ENCODE measurements at regions not wholly inside any gene's neighbourhood (a gene's known extent, or its start where the extent isn't known, plus 50 kb on each side); places are given as distances from the start of the nearest gene placed in this dataset.

GRCh38 chr11:19520681-19521080 is 192.0 kb upstream of the NAV2 start:
- DNase-seq, result no peak

DNA sequence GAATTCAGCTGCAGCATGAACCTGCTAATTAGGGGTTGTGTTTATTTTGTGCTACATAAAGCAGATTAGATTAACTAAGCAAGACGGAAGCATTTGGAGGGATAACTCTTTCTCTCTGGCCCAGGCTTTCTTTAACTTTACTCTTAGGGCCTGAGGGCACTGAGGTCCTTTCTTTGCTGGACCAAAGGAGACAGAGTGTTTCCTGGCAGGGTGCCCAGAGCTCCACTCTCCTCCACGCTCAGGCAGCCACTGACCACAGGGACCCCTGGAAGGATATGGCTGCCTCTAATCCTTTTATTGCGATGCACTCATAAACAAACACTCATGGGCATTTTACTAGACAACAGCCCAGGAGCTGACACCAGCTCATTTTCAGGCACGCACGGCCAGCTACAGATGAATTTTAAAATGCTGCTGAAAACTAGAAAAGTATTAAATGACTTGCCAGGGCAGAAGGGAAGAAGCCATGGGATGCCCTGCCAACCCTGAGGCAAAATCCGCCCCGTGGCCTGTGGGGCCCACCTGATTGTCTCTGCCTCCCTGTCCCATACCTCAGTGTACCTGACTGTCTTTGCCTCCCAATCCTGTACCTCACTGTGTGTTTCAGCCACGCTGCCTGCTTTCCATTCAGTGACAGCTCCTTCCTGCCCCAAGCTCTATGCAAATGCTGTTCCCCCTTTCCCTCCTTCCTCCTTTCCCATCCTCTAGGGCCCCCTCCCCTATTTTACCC is 192.6 kb upstream of the NAV2 start:
- peak in 18 of 56 donors; percentile 7 to 57 (median 22) for DNase-seq

DNA sequence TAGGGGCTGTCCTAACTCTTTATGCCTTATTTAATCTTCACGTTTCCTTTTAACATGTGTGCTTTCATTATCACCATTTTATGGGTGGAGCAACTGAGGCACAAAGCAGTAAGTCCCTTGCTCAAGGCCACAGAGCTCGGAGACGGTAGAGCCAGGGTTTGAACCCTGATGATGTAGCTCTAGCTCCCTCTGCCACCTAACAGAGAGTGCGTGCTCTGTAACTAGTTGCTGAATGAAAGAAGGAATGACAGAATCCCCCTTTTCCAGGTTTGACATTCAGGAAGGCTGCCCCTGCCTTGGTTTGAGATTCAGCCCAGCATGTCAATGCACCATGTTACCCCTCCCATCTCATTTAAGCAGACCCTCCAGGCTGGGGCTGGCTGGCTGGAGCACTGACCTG is 193.3 kb upstream of the NAV2 start:
- peak in 1 of 56 donors; percentile 11 for DNase-seq

DNA sequence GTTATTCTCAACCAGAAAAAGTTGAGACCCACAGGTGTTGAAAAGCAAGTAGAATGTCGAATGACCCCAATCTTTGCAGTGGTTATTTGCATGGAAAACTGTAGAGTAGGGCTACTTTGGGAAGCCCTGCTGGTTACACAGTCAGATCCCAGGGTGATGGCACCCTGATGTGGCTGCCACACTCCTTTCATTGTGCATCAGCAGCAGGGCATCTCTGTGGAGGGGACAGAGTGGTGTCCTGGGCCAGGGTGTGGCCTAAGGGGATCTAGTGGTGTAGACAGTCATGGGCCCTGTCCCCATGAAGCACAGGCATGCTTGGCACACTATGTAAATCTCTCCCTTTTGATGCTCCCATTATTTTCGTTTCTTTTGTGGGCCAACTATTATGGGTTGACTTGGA is 199.4 kb upstream of the NAV2 start:
- no peak for DNase-seq

DNA sequence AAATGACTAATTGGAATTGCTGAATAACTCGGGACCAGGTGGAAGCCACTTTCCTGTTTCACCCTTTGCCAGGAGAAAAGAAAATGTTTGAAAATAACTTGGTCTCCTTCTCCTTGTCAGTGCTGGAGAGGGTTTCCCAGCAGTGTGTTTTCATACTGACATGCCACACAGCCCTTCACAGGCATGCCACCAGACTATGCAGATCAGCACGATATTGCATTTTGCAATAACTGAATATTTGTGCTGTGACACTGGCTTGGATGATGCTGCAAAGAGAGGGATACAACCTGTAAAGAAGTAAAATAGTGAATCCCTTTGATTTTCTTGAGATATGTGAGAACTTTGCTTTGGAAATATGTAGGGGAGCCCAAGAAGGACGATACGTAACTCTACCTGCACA is 200.0 kb upstream of the NAV2 start:
- no peak for DNase-seq

DNA sequence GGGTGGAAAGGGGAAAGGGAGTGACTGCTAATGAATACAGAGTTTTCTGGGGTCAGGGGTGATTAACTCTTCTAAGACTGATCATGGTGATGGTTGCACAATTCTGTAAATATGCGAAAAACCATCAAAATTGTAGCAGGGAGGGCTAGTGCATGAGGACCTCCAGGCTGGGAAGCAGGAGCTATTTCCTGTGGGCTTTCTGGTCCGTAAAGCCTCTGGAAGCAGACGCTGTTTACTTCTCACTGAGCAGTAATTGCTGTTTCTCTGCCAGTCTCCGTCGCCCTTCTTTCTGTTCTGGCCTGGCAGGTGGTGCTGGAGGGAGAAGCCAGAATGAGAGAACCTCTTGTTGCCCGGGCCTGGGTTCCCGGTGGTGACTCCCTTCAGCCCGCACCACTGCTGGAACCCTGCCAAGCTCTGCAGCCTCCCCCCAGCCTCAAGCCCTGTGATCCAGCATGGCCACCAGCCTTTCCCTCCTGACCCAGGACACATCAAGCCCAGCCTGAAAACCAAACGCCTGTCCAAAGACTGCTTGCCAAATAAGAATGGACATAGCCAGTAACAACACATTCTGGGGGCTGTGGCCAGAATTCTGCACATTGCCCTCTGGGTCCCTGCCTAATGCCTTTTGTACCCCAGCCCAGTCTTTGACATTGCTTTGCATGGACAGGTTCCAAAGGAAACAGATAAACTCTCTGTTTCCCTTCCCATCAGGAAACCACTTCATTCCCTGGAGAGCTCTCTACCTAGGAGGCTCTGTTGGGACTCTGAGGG is 201.0 kb upstream of the NAV2 start:
- peak in 53 of 56 donors; percentile 16 to 84 (median 59) for DNase-seq

- DNase-seq, result no peak
Observed at GRCh38 chr11:19511066-19511412, 201.6 kb upstream of the NAV2 start.

- DNase-seq, result no peak
Observed at GRCh38 chr11:19510468-19510867, 202.2 kb upstream of the NAV2 start.

DNA sequence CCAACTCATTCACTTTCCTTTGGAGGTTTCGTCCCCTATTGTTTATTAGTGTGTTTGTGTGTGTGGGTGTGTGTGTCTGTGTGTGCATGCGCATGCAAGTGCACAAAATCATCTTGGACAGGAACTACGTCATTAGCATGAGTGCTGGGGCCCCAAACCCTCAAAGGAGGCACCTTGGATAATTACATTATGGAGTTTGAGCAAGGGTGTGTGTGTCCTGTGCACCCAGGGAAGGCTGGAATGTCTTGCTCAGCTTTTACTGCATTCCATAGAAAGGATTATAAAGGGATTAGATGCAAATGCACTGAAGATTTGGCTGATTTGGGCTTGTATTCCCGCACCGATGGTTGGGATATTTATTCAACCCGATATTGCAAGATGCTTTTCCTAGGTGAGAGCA is 203.4 kb upstream of the NAV2 start:
- no peak for DNase-seq

GRCh38 chr11:19508165-19508564 is 204.5 kb upstream of the NAV2 start:
- no peak for DNase-seq

DNA sequence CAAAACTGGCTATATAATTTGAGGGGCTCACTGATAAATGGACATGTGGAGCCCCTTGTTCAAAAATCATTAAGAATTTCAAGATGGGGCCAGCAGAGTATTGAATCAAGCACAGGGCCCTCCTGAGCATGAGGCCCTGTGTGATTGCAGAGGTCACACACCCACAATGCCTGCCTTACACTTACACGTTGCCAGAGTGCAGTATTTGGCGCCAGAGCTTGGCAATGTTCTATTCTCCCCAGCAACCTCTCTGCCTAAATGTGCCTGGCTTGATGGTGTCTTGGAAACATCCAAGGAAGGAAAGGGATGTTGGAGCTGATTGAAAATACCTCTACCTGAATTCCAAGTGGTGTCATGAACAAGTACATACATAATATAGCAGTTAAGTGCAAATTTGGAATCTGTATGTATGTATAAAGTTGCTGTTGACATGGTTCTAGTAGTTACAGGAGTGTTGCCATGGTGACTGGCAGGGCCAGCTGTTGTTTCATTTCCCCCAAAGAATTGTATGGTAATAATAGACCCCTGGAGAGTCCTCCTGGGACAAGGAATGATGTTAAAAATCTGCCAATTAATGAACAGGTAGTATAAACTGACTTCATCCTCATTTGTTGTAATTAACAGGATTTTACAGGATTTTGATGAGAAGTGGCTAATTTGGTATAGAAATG is 205.7 kb upstream of the NAV2 start:
- no peak for DNase-seq

GRCh38 chr11:19502691-19503253 is 209.9 kb upstream of the NAV2 start:
- DNase-seq, result no peak

DNA sequence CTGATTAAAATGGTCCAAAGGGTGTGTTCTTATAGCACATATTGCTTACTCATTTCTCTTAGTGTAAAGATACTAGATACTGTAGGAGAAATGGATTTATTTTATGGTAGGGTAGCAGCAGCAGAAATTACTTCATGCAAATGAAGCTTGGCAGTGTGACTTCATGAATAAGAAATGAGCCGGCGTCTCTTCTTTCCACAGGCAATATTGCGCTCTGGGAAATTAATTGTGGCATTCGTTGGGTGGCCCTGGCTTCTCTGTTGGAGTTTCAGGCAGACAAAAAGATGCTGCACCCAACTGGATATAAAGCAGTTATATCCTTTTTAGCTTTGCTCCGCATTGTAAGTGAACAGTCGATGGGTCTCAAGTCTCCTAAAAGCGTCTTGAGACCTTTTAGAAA is 211.0 kb upstream of the NAV2 start:
- no peak for DNase-seq

DNA sequence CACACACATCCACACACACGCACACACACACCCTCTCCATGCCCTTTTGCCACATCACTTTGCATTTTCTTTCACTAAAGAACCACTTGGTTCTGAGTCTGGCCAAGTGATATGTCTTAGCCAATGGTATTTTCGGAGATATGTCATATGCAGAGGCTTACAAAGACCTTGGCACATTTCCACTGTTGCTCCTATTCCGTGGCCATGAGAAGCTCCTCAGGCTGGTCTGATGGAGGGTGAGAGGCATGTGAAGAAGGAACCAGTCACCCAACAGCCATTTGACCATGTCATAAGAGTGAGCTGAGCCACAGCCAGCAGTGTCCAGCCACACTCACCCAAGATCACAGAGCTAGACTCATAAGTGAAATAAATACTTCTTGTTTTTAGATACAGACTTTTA is 212.6 kb upstream of the NAV2 start:
- no peak for DNase-seq

DNA sequence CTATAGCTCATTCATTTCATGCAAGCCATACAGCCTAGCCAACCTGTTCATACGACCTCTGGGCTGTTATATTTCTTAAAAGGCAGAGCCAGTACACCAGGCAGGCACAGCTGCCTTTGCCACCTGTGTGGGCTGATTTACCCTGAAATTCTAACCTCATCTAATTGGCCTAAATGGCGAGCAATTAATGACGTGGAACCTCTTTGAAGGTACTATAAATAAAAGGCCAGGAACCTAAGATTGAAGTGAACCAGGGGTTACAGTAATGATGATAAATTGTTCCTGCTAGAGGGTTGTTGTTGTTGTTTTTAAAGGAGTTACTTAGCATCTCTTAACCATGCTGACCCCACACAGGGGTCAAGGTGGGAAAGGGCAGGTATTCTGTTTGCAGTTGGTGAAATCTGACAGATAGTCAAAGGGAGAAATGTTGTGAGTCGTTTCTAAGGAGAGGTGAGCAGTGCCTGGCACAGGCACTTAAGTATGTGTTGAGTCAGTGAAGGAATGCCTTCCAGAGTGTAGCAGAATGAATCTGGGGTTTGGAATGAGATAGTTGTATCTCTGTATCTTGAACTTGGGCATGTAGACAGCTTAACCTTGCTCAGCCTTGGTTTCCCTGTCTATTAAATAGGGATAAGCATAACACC is 213.5 kb upstream of the NAV2 start:
- DNase-seq, result no peak

DNA sequence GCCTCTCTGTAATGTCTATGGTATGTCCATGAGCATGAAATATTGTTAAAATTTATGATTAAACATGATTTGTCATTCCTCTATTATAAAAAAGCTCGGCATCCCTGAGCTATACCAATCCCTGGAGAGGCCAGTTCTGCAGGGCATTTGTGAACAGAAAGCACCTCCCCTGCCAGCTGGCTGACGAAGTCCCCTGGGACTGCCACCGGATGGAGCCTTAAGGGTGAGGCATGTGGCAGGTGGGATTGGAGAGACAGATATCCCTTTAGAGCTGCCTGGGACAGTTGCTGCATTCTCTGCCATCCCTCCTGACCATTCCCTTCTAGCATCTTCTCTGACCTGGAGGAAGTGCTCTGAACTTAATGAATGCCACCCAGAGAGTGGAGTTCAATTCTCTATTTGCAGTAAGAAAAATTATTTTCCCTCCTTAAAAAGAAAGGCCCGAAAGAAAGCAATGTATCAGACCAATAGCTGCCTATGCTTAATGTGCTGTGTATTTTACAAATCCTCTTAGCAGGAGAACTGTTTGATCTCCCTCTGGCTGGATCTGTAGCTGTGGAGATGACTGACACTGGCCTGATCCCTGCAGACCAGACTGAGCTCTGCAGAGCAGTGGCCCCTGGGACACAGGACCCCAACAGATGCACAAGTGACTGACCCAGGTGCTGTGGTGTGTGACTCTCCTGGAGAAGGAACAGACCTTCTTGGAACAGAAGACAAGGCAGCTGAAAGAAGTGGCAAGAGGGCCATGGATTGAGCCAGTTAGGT is 219.0 kb upstream of the NAV2 start:
- DNase-seq, result no peak

- DNase-seq, result no peak
Observed at GRCh38 chr11:19482319-19483100, 230.1 kb upstream of the NAV2 start.

DNA sequence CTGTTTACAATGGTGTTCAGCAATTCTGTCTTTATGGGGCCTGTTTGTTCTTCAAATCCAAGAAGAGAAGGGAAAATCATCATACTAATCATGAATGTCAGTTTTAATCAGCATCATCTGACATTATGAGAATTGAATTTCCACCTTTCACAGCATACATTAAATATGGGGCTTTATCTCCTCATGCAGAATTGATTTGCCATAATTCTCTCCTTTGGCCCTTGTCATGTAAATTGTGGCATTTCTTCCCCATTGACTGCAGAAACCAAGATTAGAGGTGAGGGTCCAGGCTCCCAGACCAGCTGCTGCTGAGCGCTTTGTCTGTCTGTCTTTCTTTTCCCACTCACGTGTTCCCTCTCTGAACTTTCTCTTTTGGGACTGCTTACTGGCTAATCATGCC is 232.1 kb upstream of the NAV2 start:
- DNase-seq, result no peak

DNA sequence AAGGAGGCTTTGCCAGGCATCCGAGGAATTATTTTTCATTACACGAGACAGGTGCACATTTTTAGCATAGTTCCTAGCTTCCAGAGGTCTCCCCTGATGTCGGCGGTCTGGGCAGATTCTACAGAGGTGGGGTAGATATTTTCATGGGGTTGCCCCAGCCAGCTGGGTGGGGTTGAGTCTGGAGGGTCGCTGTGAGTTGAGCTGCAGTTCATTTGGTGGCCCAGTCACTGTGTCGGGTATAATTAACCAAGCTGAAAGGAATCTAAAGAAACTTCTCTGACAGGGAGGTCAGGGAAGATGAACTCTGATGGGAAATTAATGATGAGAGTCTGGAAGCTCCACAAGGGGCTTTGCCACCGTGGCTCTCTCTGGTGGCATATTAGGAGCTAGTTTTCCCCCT is 233.7 kb upstream of the NAV2 start:
- no peak for DNase-seq
